Testis (tissue), 2 donors: ENCODE measurements at regions not wholly inside any gene's neighbourhood (a gene's known extent, or its start where the extent isn't known, plus 50 kb on each side); places are given as distances from the start of the nearest gene placed in this dataset.
"Not testable (repeated sequence)": the region's sequence is repeated elsewhere in the genome, so short reads cannot be mapped to it uniquely, and the experiment has no call there.

Source experiments
- DNase-seq: peaks from one replicate; pipeline ENCODE4 v3.0.0-alpha.2; 2019
- H3K27ac ChIP-seq, 2 donors: fragments of 200-600 bp; sonication (generic); one replicate each; pipeline ENCODE4 v1.5.1; 2019
- H3K27me3 ChIP-seq: fragments of 200-600 bp; sonication (generic); one replicate; pipeline ENCODE4 v1.5.1; 2019
- H3K36me3 ChIP-seq: fragments of 200-600 bp; sonication (generic); one replicate; pipeline ENCODE4 v1.5.1; 2017; ENCODE audit warnings: low read depth; ENCODE audit errors: missing control alignments
- H3K4me1 ChIP-seq: fragments of 200-600 bp; sonication (generic); one replicate; pipeline ENCODE4 v1.5.1; 2019
- H3K4me3 ChIP-seq, 2 donors: fragments of 200-600 bp; sonication (generic); one replicate each; pipeline ENCODE4 v1.5.1; 2017 to 2019
- H3K9me3 ChIP-seq: fragments of 200-600 bp; sonication (generic); one replicate; pipeline ENCODE4 v1.5.1; 2017
- POLR2A ChIP-seq: fragments of 450-650 bp; IDR thresholded peaks from one replicate; pipeline ENCODE4 v1.6.1; 2017; ENCODE audit warnings: antibody characterized with exemption, mild to moderate bottlenecking, moderate library complexity
- WGBS, 2 donors: methylation state at CpG; one replicate each; pipeline ENCODE4 v1.1.5; 2018; 5-methylcytosine and 5-hydroxymethylcytosine counted together
- intact Hi-C: fragments of 100-400 bp; cut with DNase I; formaldehyde crosslinking; loops from one replicate; pipeline ENCODE4 v1.15.1; 2023; ENCODE audit warnings: low total_unique reads
- TF ChIP-seq, protein P1 (sequence below), 3 experiments: fragments of 450-650 bp in 2 of 3; fragments of 200-600 bp in 1 of 3; sonication (generic) in 1 of 3; IDR thresholded peaks; one replicate each; pipeline ENCODE4 v1.5.1; 2016 to 2019; ENCODE audit warnings: antibody characterized with exemption in 3 of 3, mild to moderate bottlenecking in 2 of 3, moderate library complexity in 1 of 3

DNA sequence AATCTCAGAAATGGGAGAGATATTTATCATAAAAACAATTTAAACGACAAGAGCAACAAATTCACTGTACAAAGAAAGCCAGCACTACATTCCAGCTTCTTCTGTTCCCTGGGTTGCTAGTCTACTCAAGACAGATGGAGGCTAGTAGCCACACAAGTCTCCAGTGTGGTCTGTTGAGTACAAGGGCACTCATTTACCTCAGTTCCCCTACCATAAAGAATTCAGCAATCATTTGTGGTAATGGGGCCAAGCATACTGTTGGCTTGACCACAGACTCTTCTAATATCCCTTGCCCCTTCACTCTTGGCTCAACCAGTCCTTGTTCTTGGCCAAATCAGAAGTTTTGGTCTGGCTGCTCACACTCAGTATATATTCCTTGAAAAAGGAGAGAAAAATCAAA, 212.3 kb downstream of the COX18 start:
- intact Hi-C loops, result no loop called here
- WGBS, 2 donors, result 23% methylated on average over 1 of the region's 1 CpG
- Histone ChIP-seq H3K4me1 (no peaks in the 10 kb centered on the region), H3K36me3 (no peaks in the 10 kb centered on the region), H3K27ac (no peak overlapping the region), H3K27me3 (no peaks in the 10 kb centered on the region), H3K4me3 (no peak overlapping the region), H3K9me3 (no peaks in the 10 kb centered on the region)
- TF ChIP-seq, protein P1, sequence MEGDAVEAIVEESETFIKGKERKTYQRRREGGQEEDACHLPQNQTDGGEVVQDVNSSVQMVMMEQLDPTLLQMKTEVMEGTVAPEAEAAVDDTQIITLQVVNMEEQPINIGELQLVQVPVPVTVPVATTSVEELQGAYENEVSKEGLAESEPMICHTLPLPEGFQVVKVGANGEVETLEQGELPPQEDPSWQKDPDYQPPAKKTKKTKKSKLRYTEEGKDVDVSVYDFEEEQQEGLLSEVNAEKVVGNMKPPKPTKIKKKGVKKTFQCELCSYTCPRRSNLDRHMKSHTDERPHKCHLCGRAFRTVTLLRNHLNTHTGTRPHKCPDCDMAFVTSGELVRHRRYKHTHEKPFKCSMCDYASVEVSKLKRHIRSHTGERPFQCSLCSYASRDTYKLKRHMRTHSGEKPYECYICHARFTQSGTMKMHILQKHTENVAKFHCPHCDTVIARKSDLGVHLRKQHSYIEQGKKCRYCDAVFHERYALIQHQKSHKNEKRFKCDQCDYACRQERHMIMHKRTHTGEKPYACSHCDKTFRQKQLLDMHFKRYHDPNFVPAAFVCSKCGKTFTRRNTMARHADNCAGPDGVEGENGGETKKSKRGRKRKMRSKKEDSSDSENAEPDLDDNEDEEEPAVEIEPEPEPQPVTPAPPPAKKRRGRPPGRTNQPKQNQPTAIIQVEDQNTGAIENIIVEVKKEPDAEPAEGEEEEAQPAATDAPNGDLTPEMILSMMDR (IDR thresholded peaks at IDR 0.05), result no peak
- TF ChIP-seq POLR2A, result no peak
- DNase-seq, result no peak

DNA sequence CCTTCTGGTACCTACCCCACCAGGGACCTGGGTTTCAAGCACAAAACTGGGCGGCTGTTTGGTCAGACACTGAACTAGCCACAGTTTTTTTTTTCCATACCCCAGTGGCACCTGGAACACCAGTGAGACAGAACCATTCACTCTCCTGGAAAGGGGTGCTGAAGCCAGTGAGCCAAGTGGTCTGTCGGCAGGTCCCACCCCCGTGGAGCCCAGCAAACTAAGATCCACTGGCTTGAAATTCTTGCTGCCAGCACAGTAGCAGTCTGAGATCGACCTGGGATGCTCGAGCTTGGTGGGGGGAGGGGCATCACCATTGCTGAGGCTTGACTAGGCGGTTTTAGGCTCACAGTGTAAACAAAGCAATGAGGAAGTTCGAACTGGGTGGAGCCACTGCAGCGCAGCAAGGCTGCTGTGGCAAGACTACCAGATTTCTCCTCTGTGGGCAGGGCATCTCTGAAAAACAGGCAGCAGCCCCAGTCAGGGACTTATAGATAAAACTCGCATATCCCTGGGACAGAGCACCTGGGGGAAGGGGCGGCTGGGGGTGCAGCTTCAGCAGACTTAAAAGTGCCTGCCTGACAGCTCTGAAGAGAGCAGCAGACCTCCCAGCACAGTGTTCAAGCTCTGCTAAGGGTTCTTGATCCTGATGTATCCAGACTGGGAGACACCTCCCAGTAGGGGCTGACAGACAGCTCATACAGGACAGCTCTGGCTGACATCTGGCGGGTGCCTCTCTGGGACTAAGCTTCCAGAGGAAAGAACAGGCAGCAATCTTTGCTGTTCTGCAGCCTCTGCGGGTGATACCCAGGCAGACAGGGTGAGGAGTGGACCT, 223.0 kb downstream of the COX18 start:
- Histone ChIP-seq H3K9me3 (no peaks in the 10 kb centered on the region), H3K27me3 (no peaks in the 10 kb centered on the region), H3K36me3 (no peaks in the 10 kb centered on the region), H3K4me1 (no peaks in the 10 kb centered on the region), H3K27ac (no peak overlapping the region), H3K4me3 (no peak overlapping the region)
- intact Hi-C loops, result no loop called here
- DNase-seq, result no peak
- 60 to 69% methylated on average over 5 to 12 of the region's 12 CpGs for WGBS, 2 donors
- TF ChIP-seq, protein P1 (IDR thresholded peaks at IDR 0.05), result no peak
- TF ChIP-seq POLR2A, result no peak

DNA sequence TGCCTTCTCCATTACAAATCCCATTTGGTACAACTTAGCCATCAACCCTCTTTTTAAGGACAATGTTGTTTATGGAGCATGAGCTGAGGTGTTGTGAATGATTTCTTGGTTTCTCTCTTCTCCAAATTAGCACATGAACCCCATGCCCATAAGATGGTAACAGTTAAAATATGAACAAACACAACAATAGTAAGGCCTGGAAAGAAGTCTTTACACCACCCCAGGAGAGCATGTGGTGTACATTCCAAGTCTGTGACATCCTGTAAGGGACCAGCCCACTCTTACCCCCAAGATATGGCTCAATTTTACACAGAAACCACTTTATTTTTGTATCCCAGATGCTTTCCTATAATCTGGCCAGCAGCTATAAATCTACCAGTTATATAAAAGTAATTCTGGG, 226.1 kb downstream of the COX18 start:
- TF ChIP-seq POLR2A, result no peak
- TF ChIP-seq, protein P1 (IDR thresholded peaks at IDR 0.05), result no peak
- no peak overlapping the region for H3K27ac ChIP-seq
- intact Hi-C loops, result no loop called here

DNA sequence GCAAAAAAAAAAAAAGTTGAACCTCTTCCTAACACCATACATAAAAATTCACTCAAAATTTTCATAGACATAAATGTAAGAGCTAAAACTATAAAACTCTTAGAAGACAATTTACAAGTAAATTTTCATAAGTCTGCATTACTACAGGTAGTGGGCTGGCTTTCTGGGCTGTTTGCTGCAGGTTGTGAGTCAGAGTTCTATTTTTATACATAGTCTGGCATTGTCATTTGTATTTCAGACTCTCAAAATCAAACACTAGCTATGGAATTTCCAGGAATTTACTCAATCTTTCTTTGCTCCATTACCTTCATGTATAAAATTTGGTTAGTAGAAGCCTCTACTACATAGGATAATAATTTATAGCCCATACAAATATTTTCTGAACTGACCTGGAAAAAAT, 227.2 kb downstream of the COX18 start:
- intact Hi-C loops, result no loop called here
- H3K27me3 ChIP-seq, result no peaks in the 10 kb centered on the region
- H3K36me3 ChIP-seq, result no peaks in the 10 kb centered on the region
- H3K4me1 ChIP-seq, result no peaks in the 10 kb centered on the region
- no peak for DNase-seq
- TF ChIP-seq, protein P1 (IDR thresholded peaks at IDR 0.05), result no peak
- TF ChIP-seq POLR2A, result no peak
- H3K4me3 ChIP-seq, result no peak overlapping the region
- H3K9me3 ChIP-seq, result no peaks in the 10 kb centered on the region
- H3K27ac ChIP-seq, result no peak overlapping the region

More for the DNA sequence above, 226.1 kb downstream of the COX18 start:
- Histone ChIP-seq H3K9me3 (no peaks in the 10 kb centered on the region), H3K4me1 (no peaks in the 10 kb centered on the region), H3K4me3 (no peak overlapping the region), H3K27me3 (no peaks in the 10 kb centered on the region), H3K36me3 (no peaks in the 10 kb centered on the region)
- no peak for DNase-seq

DNA sequence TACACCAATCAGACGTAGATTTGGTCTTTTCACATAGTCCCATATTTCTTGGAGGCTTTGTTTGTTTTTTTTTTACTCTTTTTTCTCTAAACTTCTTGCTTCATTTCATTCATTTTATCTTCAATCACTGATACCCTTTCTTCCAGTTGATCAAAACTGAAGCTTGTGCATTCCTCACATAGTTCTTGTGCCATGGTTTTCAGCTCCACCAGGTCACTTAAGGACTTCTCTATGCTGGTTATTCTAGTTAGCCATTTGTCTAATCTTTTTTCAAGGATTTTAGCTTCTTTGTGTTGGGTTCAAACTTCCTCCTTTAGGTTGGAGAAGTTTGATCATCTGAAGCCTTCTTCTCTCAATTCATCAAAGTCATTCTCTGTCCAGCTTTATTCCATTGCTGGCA, 229.3 kb downstream of the COX18 start:
- H3K9me3 ChIP-seq, H3K4me3 ChIP-seq, H3K27ac ChIP-seq, H3K36me3 ChIP-seq, intact Hi-C loops, DNase-seq, H3K27me3 ChIP-seq, H3K4me1 ChIP-seq: not testable (repeated sequence)
- 50 to 70% methylated on average over 1 of the region's 1 CpG for WGBS, 2 donors
